Endothelial cell (in vitro differentiated cells): ENCODE measurements at regions not wholly inside any gene's neighbourhood (a gene's known extent, or its start where the extent isn't known, plus 50 kb on each side); places are given as distances from the start of the nearest gene placed in this dataset.

Experiments used
- DNase-seq: peaks from one replicate; pipeline ENCODE4 v3.0.0; 2021; ENCODE audit warnings: low spot score
- H3K27ac Mint-ChIP-seq: one replicate; pipeline ENCODE4 v1.8.0; 2021; ENCODE audit warnings: mixed read lengths, inconsistent platforms; ENCODE audit not compliant: unreplicated experiment
- H3K27me3 Mint-ChIP-seq: one replicate; pipeline ENCODE4 v1.8.0; 2021; ENCODE audit warnings: mild to moderate bottlenecking, moderate library complexity, mixed read lengths, inconsistent platforms; ENCODE audit not compliant: unreplicated experiment
- H3K36me3 Mint-ChIP-seq: one replicate; pipeline ENCODE4 v1.8.0; 2021; ENCODE audit warnings: mild to moderate bottlenecking, low read depth, mixed read lengths, inconsistent platforms; ENCODE audit not compliant: unreplicated experiment
- H3K4me1 Mint-ChIP-seq: one replicate; pipeline ENCODE4 v1.8.0; 2021; ENCODE audit warnings: mild to moderate bottlenecking, mixed read lengths, inconsistent platforms; ENCODE audit not compliant: unreplicated experiment
- H3K4me3 Mint-ChIP-seq: one replicate; pipeline ENCODE4 v1.8.0; 2021; ENCODE audit warnings: mild to moderate bottlenecking, mixed read lengths, inconsistent platforms; ENCODE audit not compliant: unreplicated experiment
- H3K9me3 Mint-ChIP-seq: one replicate; pipeline ENCODE4 v1.8.0; 2021; ENCODE audit warnings: mixed read lengths, inconsistent platforms; ENCODE audit not compliant: unreplicated experiment
- CTCF ChIP-seq: fragments of 200-600 bp; sonication (generic); IDR thresholded peaks from one replicate; pipeline ENCODE4 v1.5.0; 2021; ENCODE audit warnings: antibody characterized with exemption; ENCODE audit not compliant: unreplicated experiment

GRCh38 chr2:147550995-147551731, 293.7 kb upstream of the ACVR2A start:
- Mint-ChIP-seq H3K27me3 (no peaks in the 10 kb centered on the region), H3K9me3 (no peaks in the 10 kb centered on the region), H3K4me3 (no peak overlapping the region), H3K36me3 (no peaks in the 10 kb centered on the region), H3K4me1 (no peaks in the 10 kb centered on the region), H3K27ac (no peak overlapping the region)
- no peak for TF ChIP-seq CTCF
- no peak for DNase-seq

GRCh38 chr2:147549054-147549453, 295.8 kb upstream of the ACVR2A start:
- no peak overlapping the region for H3K4me3 Mint-ChIP-seq
- DNase-seq, result no peak
- no peaks in the 10 kb centered on the region for H3K4me1 Mint-ChIP-seq
- no peaks in the 10 kb centered on the region for H3K9me3 Mint-ChIP-seq
- H3K36me3 Mint-ChIP-seq, result no peaks in the 10 kb centered on the region
- no peak overlapping the region for H3K27ac Mint-ChIP-seq
- H3K27me3 Mint-ChIP-seq, result no peaks in the 10 kb centered on the region
- TF ChIP-seq CTCF, result no peak

GRCh38 chr2:147548451-147548850, 296.4 kb upstream of the ACVR2A start:
- Mint-ChIP-seq H3K27ac (no peak overlapping the region), H3K27me3 (no peaks in the 10 kb centered on the region), H3K4me3 (no peak overlapping the region), H3K36me3 (no peaks in the 10 kb centered on the region), H3K4me1 (no peaks in the 10 kb centered on the region), H3K9me3 (no peaks in the 10 kb centered on the region)
- no peak for DNase-seq
- no peak for TF ChIP-seq CTCF

DNA sequence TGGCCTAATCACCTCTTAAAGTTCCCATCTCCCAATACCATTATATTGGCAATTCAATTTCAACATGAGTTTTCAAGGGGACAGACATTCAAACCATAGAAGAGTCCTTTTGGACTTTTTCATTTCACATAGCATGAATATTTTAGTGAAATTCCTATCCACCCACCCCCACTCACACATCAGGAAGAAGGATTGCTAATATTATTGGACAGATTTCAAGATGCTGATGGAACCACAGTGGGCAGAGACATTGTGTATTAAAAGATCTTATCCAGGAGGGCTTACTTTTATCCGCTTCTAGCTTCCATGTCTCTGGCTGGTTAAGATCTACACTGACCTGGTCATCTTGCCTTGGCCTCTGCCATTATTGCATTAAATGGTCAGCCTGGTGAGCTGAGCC, 297.4 kb upstream of the ACVR2A start:
- no peak overlapping the region for H3K27ac Mint-ChIP-seq
- no peaks in the 10 kb centered on the region for H3K36me3 Mint-ChIP-seq
- DNase-seq, result no peak
- H3K4me3 Mint-ChIP-seq, result no peak overlapping the region
- no peaks in the 10 kb centered on the region for H3K4me1 Mint-ChIP-seq
- no peaks in the 10 kb centered on the region for H3K9me3 Mint-ChIP-seq
- no peak for TF ChIP-seq CTCF
- no peaks in the 10 kb centered on the region for H3K27me3 Mint-ChIP-seq

- H3K9me3 Mint-ChIP-seq, result no peaks in the 10 kb centered on the region
- H3K27ac Mint-ChIP-seq, result no peak overlapping the region
- no peaks in the 10 kb centered on the region for H3K36me3 Mint-ChIP-seq
- no peak for DNase-seq
- no peaks in the 10 kb centered on the region for H3K4me1 Mint-ChIP-seq
- TF ChIP-seq CTCF, result no peak
- no peaks in the 10 kb centered on the region for H3K27me3 Mint-ChIP-seq
- no peak overlapping the region for H3K4me3 Mint-ChIP-seq
These were observed 298.7 kb upstream of the ACVR2A start for GRCh38 chr2:147546109-147546508.
